Activated CD8-positive, alpha-beta T cell treated with anti-CD3 and anti-CD28 coated beads for 36 hours (primary cell): ENCODE measurements at regions not wholly inside any gene's neighbourhood (a gene's known extent, or its start where the extent isn't known, plus 50 kb on each side); places are given as distances from the start of the nearest gene placed in this dataset.

Experiments
- ATAC-seq: fragments of 200-7000 bp; cut with Tn5 transposase; one replicate; pipeline ENCODE4 v1.10.0; 2021; ENCODE audit warnings: mild to moderate bottlenecking, moderate library complexity
- CTCF ChIA-PET: fragments of 350-600 bp; sonication (Branson Sonifier 250); formaldehyde crosslinking; loops from one replicate; lab custom pipeline; 2021; ENCODE audit warnings: antibody characterized with exemption; lab: Charles Lee
- POLR2A ChIA-PET: fragments of 350-600 bp; sonication (Branson Sonifier 250); formaldehyde crosslinking; loops from one replicate; lab custom pipeline; 2021; ENCODE audit warnings: antibody characterized with exemption; lab: Charles Lee
- DNase-seq: peaks from one replicate; pipeline ENCODE4 v3.0.0-alpha.2; 2020
- H3K27ac Mint-ChIP-seq: one replicate; pipeline ENCODE4 v1.8.0; 2021; ENCODE audit warnings: mild to moderate bottlenecking, mixed read lengths
- H3K27me3 Mint-ChIP-seq: one replicate; pipeline ENCODE4 v1.8.0; 2021; ENCODE audit warnings: mixed read lengths
- H3K36me3 Mint-ChIP-seq: one replicate; pipeline ENCODE4 v1.8.0; 2021; ENCODE audit warnings: low read depth, mixed read lengths
- H3K4me1 Mint-ChIP-seq: one replicate; pipeline ENCODE4 v1.8.0; 2021; ENCODE audit warnings: low read depth, mixed read lengths
- H3K4me3 Mint-ChIP-seq: one replicate; pipeline ENCODE4 v1.8.0; 2021; ENCODE audit warnings: mild to moderate bottlenecking, moderate library complexity, mixed read lengths
- H3K9me3 Mint-ChIP-seq: one replicate; pipeline ENCODE4 v1.8.0; 2021; ENCODE audit warnings: mixed read lengths
- intact Hi-C: fragments of 100-400 bp; cut with micrococcal nuclease; formaldehyde crosslinking; loops from one replicate; pipeline ENCODE4 v1.10.0; 2022
- TF ChIP-seq, protein P1 (sequence below): fragments of 200-600 bp; IDR thresholded peaks from one replicate; pipeline ENCODE4 v1.8.0; 2022; ENCODE audit warnings: antibody characterized with exemption, mild to moderate bottlenecking

DNA sequence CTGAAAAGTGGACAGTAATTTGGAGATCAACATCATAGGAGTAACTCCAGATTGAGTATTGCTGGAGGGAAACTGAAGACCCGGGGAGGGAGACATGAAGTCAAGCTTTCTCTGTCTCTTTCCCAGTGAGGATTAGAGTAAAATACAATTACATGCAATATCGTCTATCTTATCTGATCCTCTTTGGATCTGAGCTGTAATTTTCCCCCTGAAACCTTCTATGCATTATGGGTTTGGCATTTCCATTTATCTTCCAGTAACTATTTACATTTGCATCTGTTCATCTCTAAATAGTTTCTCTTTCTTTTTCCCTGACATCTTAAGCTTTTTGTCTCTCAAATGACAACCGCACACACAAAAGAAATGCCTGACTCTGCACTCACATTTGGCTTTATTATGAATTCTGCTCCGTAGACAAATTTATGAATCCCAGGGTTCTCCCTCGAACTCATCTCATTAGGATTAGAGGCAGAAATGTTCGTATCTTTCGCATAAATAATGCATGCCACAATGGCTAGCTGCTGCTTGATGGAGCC is 113.1 kb downstream of the SPP2 start:
- ATAC-seq (no peak), DNase-seq (no peak)
- H3K4me1 Mint-ChIP-seq = peaks cover 20% of the 10 kb centered on the region
- no peak overlapping the region for H3K27ac Mint-ChIP-seq
- no peaks in the 10 kb centered on the region for H3K36me3 Mint-ChIP-seq
- no peak overlapping the region for H3K4me3 Mint-ChIP-seq
- CTCF ChIA-PET = interaction anchor here (1.4 kb wide), 1 partner anchor 125 kb away, joined by 4 read pairs; no protein-coding TSS in a partner anchor
- TF ChIP-seq, protein P1, sequence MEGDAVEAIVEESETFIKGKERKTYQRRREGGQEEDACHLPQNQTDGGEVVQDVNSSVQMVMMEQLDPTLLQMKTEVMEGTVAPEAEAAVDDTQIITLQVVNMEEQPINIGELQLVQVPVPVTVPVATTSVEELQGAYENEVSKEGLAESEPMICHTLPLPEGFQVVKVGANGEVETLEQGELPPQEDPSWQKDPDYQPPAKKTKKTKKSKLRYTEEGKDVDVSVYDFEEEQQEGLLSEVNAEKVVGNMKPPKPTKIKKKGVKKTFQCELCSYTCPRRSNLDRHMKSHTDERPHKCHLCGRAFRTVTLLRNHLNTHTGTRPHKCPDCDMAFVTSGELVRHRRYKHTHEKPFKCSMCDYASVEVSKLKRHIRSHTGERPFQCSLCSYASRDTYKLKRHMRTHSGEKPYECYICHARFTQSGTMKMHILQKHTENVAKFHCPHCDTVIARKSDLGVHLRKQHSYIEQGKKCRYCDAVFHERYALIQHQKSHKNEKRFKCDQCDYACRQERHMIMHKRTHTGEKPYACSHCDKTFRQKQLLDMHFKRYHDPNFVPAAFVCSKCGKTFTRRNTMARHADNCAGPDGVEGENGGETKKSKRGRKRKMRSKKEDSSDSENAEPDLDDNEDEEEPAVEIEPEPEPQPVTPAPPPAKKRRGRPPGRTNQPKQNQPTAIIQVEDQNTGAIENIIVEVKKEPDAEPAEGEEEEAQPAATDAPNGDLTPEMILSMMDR = no peak
- no peaks in the 10 kb centered on the region for H3K27me3 Mint-ChIP-seq
- intact Hi-C loops = no loop called here
- no peaks in the 10 kb centered on the region for H3K9me3 Mint-ChIP-seq
- POLR2A ChIA-PET = no interaction called here

DNA sequence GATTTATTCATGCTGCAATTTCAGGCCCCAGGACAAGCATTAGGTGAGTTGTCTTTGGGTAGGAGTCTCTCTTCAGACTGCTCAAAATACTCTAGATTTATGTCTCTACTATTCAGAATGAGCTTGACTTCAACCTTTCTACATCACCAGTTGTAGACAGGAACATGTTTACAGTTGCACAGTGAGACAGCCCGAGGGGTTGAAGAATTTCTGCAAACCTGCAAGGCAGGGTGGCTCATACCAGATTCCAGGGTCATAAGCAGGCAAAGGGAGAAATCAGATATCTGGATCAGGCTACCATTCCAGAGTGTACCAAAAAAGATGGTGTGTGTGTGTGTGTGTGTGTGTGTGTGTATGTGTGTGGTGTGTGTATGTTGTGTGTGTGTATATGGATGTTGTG is 112.4 kb downstream of the SPP2 start:
- CTCF ChIA-PET = interaction anchor here (1.4 kb wide), 1 partner anchor 126 kb away, joined by 4 read pairs; no protein-coding TSS in a partner anchor

DNA sequence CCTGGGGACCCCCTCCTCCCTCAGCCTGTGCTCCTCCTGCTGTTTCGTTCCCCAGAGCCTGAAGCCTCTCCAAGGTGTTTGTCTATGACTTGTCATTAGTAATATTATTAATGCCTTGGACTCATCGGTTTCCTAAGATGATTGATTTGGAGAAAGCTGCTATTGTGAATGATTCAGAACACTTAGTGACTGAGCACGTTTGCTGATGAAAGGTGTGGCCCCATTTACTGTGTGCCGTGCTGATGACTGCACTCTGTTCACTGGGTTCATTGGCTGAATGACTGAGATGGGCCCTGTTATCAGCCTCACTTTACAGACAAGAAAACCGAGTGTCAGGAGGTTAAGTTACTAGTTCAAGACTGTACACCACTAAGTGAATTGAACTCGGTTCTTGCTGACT is 111.4 kb downstream of the SPP2 start:
- H3K4me1 Mint-ChIP-seq = peaks cover 20% of the 10 kb centered on the region
- intact Hi-C loops = no loop called here
- no peak overlapping the region for H3K27ac Mint-ChIP-seq
- H3K9me3 Mint-ChIP-seq = no peaks in the 10 kb centered on the region
- H3K4me3 Mint-ChIP-seq = no peak overlapping the region
- ATAC-seq = no peak
- CTCF ChIA-PET = no interaction called here
- no peaks in the 10 kb centered on the region for H3K27me3 Mint-ChIP-seq
- TF ChIP-seq, protein P1 = no peak
- no peak for DNase-seq
- POLR2A ChIA-PET = no interaction called here
- no peaks in the 10 kb centered on the region for H3K36me3 Mint-ChIP-seq

More for the DNA sequence above, 112.4 kb downstream of the SPP2 start:
- intact Hi-C loops = no loop called here
- Mint-ChIP-seq H3K4me3 (no peak overlapping the region), H3K36me3 (no peaks in the 10 kb centered on the region), H3K9me3 (no peaks in the 10 kb centered on the region), H3K27ac (no peak overlapping the region), H3K4me1 (peaks cover 20% of the 10 kb centered on the region), H3K27me3 (no peaks in the 10 kb centered on the region)
- ATAC-seq (no peak), DNase-seq (no peak)
- POLR2A ChIA-PET = no interaction called here
- TF ChIP-seq, protein P1 = no peak

DNA sequence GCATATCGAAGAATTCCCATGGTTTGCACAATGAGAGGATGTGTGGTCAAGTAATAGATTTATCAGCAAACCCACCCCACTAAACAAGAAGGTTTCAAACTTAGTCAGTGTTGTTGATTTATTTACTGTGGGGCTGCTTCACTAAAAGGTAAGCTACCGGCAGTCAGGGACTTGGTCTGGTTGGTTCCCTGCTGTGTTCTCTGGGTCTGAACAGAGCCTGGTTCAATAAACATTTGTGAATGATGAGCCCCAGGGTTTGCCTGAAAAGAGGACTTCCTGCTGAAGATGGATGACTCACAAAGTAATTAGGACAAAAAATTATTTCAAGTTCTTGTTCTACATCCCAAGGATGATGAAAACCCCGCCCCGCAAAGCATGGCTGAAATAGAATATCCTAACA is 108.3 kb downstream of the SPP2 start:
- ChIA-PET POLR2A (no interaction called here), CTCF (no interaction called here)
- no peak for ATAC-seq
- Mint-ChIP-seq H3K4me3 (no peak overlapping the region), H3K9me3 (no peaks in the 10 kb centered on the region), H3K4me1 (peaks cover 6% of the 10 kb centered on the region), H3K27ac (no peak overlapping the region), H3K36me3 (no peaks in the 10 kb centered on the region), H3K27me3 (no peaks in the 10 kb centered on the region)
- intact Hi-C loops = no loop called here
- TF ChIP-seq, protein P1 = no peak
- no peak for DNase-seq

DNA sequence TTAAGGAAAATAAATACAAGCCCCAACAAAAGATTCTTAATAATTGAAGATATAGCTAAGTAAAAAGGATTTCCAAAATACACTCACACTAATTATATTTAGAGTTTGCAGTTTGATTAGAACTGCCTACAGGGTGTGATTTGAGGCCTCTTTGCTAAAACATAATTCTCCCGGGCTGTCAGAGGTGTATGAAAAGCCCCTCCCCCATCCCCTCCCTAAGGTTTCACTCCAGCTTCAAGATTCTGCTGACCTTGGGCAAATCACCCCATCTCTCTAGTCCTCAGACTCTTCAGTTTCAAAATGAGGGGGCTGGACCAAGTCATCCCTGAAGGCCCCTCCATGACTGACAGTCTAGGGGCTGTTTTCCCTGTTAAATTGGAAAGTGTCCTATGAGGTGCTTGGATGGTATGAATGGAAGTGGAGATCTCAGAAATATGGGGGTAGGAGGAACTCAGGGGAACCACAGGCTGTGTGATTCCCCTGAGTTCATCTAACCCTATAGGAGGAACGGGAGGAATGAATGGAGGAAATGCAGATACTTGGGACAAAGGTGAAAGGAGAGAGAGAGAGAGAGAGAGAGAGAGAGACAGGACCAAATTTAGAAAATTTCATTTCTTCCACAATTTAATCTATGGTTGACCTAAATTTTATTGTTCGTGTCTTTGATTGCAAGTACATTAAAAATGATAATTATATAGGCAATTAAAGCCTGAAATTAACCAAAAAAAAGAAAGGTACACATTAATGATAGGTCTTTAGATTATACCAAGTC is 107.5 kb downstream of the SPP2 start:
- POLR2A ChIA-PET = no interaction called here

More for the DNA sequence above, 107.5 kb downstream of the SPP2 start:
- no peaks in the 10 kb centered on the region for H3K9me3 Mint-ChIP-seq
- H3K36me3 Mint-ChIP-seq = no peaks in the 10 kb centered on the region
- H3K4me3 Mint-ChIP-seq = no peak overlapping the region
- intact Hi-C loops = no loop called here
- peaks cover 1% of the 10 kb centered on the region for H3K4me1 Mint-ChIP-seq
- DNase-seq = no peak
- CTCF ChIA-PET = no interaction called here
- no peak overlapping the region for H3K27ac Mint-ChIP-seq
- TF ChIP-seq, protein P1 = no peak
- H3K27me3 Mint-ChIP-seq = no peaks in the 10 kb centered on the region
- ATAC-seq = no peak
